H1 (cell line): ENCODE measurements at regions not wholly inside any gene's neighbourhood (a gene's known extent, or its start where the extent isn't known, plus 50 kb on each side); places are given as distances from the start of the nearest gene placed in this dataset.
A peak's percentile ranks its signal among the peaks of the same experiment; 100 is the strongest.

ENCODE experiments used
- CTCF ChIA-PET: fragments of 300-600 bp; sonication (Branson Sonifier 250); formaldehyde crosslinking; loops from one replicate; lab custom pipeline; 2021; ENCODE audit not compliant: partially characterized antibody; lab: Charles Lee
- POLR2A ChIA-PET: fragments of 300-600 bp; sonication (Branson Sonifier 250); formaldehyde crosslinking; loops from one replicate; lab custom pipeline; 2021; ENCODE audit warnings: inconsistent platforms; ENCODE audit not compliant: partially characterized antibody; lab: Charles Lee
- DNase-seq, 2 experiments: peaks; one replicate each; pipeline versions ENCODE4 v3.0.0 to v3.0.0-alpha.2; 2010 to 2022; ENCODE audit warnings: low spot score in 2 of 2, low read depth in 1 of 2, mixed read lengths in 1 of 2
- FAIRE-seq: peaks from 2 replicates; lab custom pipeline; 2011; peaks lifted over from hg19 to GRCh38; lab: Jason Lieb, UNC
- H2AFZ ChIP-seq: 2 replicates; pipeline ENCODE4 v1.8.1; 2012; ENCODE audit warnings: low read length, inconsistent platforms
- H2AK5ac ChIP-seq: 2 replicates; pipeline ENCODE4 v1.6.1; 2013; ENCODE audit warnings: low read depth, low read length
- H2BK120ac ChIP-seq: replicated peaks from 2 replicates; pipeline ENCODE3; 2013; ENCODE audit warnings: low read depth, low read length, inconsistent platforms
- H2BK12ac ChIP-seq: 2 replicates; pipeline ENCODE4 v1.6.1; 2013; ENCODE audit warnings: low read depth, low read length
- H2BK15ac ChIP-seq: 2 replicates; pipeline ENCODE4 v1.6.1; 2013; ENCODE audit warnings: low read length
- H2BK20ac ChIP-seq: 2 replicates; pipeline ENCODE4 v1.6.1; 2013; ENCODE audit warnings: low read length
- H2BK5ac ChIP-seq: 2 replicates; pipeline ENCODE4 v1.6.1; 2013; ENCODE audit warnings: low read depth, low read length
- H3K14ac ChIP-seq: 2 replicates; pipeline ENCODE4 v1.6.1; 2013; ENCODE audit warnings: inconsistent platforms; ENCODE audit not compliant: insufficient read length
- H3K18ac ChIP-seq: 2 replicates; pipeline ENCODE4 v1.6.1; 2013; ENCODE audit warnings: low read length; ENCODE audit errors: extremely low read depth
- H3K23ac ChIP-seq: 2 replicates; pipeline ENCODE4 v1.6.1; 2013; ENCODE audit warnings: inconsistent platforms; ENCODE audit not compliant: insufficient read length
- H3K23me2 ChIP-seq: 2 replicates; pipeline ENCODE4 v1.6.1; 2013; ENCODE audit warnings: low read depth, low read length
- H3K27ac ChIP-seq: 2 replicates; pipeline ENCODE4 v1.6.1; 2011; ENCODE audit warnings: low read depth, low read length, inconsistent platforms
- H3K27me3 ChIP-seq, 4 experiments: replicated peaks in 1 of 4; 1 replicate in 1 of 4; 2 replicates in 3 of 4; pipeline versions ENCODE4 v1.6.1 to v1.8.1; 2011 to 2013; ENCODE audit warnings: low read length in 3 of 4, mild to moderate bottlenecking in 3 of 4, inconsistent platforms in 2 of 4, mixed read lengths in 2 of 4, moderate library complexity in 1 of 4; ENCODE audit not compliant: control insufficient read depth in 3 of 4, insufficient read depth in 3 of 4; ENCODE audit errors: extremely low read depth in 1 of 4
- H3K36me3 ChIP-seq, 4 experiments: 2 replicates each; pipeline versions ENCODE4 v1.6.1 to v1.8.1; 2011 to 2013; ENCODE audit warnings: mild to moderate bottlenecking in 4 of 4, low read length in 3 of 4, moderate library complexity in 2 of 4, control low read depth in 1 of 4, inconsistent platforms in 1 of 4; ENCODE audit not compliant: insufficient read depth in 4 of 4, control insufficient read depth in 2 of 4
- H3K4ac ChIP-seq: replicated peaks from 2 replicates; pipeline ENCODE3; 2013; ENCODE audit warnings: low read length, low read depth, mixed read lengths, inconsistent platforms; ENCODE audit not compliant: insufficient read length
- H3K4me1 ChIP-seq, 4 experiments: replicated peaks in 1 of 4; 1 replicate in 1 of 4; 2 replicates in 3 of 4; pipeline versions ENCODE4 v1.6.1 to v1.8.1; 2011 to 2013; ENCODE audit warnings: low read length in 3 of 4, inconsistent platforms in 2 of 4, mixed read lengths in 1 of 4; ENCODE audit not compliant: insufficient read depth in 4 of 4, control insufficient read depth in 3 of 4
- H3K4me2 ChIP-seq, 2 experiments: 2 replicates each; pipeline versions ENCODE4 v1.6.1 to v1.8.1; 2011 to 2013; ENCODE audit warnings: low read depth in 2 of 2, low read length in 2 of 2, control low read depth in 1 of 2, inconsistent platforms in 1 of 2, mild to moderate bottlenecking in 1 of 2; ENCODE audit not compliant: insufficient read depth in 1 of 2
- H3K4me3 ChIP-seq, 4 experiments: fragments of 200-600, 300-600 bp in 1 of 4; sonication (generic), shearing (Covaris generic), sonication (Bioruptor Twin) in 1 of 4; 2 replicates each; pipeline versions ENCODE4 v1.5.1 to v1.8.1; 2011 to 2016; ENCODE audit warnings: low read length in 4 of 4, low read depth in 3 of 4, control low read depth in 2 of 4, inconsistent platforms in 2 of 4, mild to moderate bottlenecking in 2 of 4, mixed read lengths in 1 of 4, moderate library complexity in 1 of 4; ENCODE audit not compliant: insufficient read depth in 2 of 4; ENCODE audit errors: extremely low read depth in 1 of 4
- H3K56ac ChIP-seq: replicated peaks from 2 replicates; pipeline ENCODE3; 2013; ENCODE audit warnings: low read depth, mild to moderate bottlenecking, mixed read lengths, low read length, inconsistent platforms; ENCODE audit not compliant: insufficient read length
- H3K79me1 ChIP-seq: 2 replicates; pipeline ENCODE4 v1.6.1; 2013; ENCODE audit warnings: low read depth, low read length, control low read depth
- H3K79me2 ChIP-seq, 2 experiments: 2 replicates each; pipeline versions ENCODE4 v1.6.1 to v1.8.1; 2012 to 2013; ENCODE audit warnings: low read length in 2 of 2, mild to moderate bottlenecking in 2 of 2, inconsistent platforms in 1 of 2; ENCODE audit not compliant: insufficient read depth in 2 of 2, control insufficient read depth in 1 of 2
- H3K9ac ChIP-seq, 4 experiments: replicated peaks in 1 of 4; 1 replicate in 1 of 4; 2 replicates in 3 of 4; pipeline versions ENCODE4 v1.6.1 to v1.8.1; 2011 to 2013; ENCODE audit warnings: low read depth in 3 of 4, low read length in 3 of 4, control low read depth in 2 of 4, mild to moderate bottlenecking in 2 of 4, moderate library complexity in 2 of 4, inconsistent platforms in 1 of 4; ENCODE audit errors: extremely low read depth in 1 of 4
- H3K9me3 ChIP-seq, 2 experiments: 2 replicates each; pipeline versions ENCODE4 v1.6.1 to v1.8.1; 2012 to 2013; ENCODE audit warnings: mild to moderate bottlenecking in 2 of 2, moderate library complexity in 2 of 2, control low read depth in 1 of 2, inconsistent platforms in 1 of 2, low read depth in 1 of 2, low read length in 1 of 2, mixed read lengths in 1 of 2; ENCODE audit not compliant: insufficient read depth in 2 of 2
- H4K20me1 ChIP-seq, 2 experiments: replicated peaks in 1 of 2; 2 replicates each; pipeline versions ENCODE3 to v1.8.1; 2011 to 2013; ENCODE audit warnings: inconsistent platforms in 2 of 2, low read length in 2 of 2, mild to moderate bottlenecking in 1 of 2; ENCODE audit not compliant: insufficient read depth in 2 of 2, control insufficient read depth in 1 of 2
- H4K5ac ChIP-seq: 2 replicates; pipeline ENCODE4 v1.6.1; 2013; ENCODE audit warnings: low read length, low read depth, mixed read lengths, inconsistent platforms; ENCODE audit not compliant: insufficient read length
- H4K8ac ChIP-seq: 2 replicates; pipeline ENCODE4 v1.8.0; 2013; ENCODE audit warnings: mild to moderate bottlenecking, moderate library complexity, low read length, inconsistent platforms; ENCODE audit not compliant: insufficient read depth; ENCODE audit errors: extremely low read depth
- H4K91ac ChIP-seq: replicated peaks from 2 replicates; pipeline ENCODE3; 2013; ENCODE audit warnings: low read length, mixed read lengths, inconsistent platforms; ENCODE audit not compliant: insufficient read length
- CHD1 ChIP-seq: IDR thresholded peaks from 2 replicates; pipeline ENCODE4 v1.6.1; 2012; ENCODE audit warnings: low read depth, low read length, improper control_type of control experiment
- KDM4A ChIP-seq: IDR thresholded peaks from one replicate; pipeline ENCODE4 v1.7.1; 2012; ENCODE audit warnings: low read depth, mild to moderate bottlenecking, moderate library complexity, low read length, inconsistent platforms; ENCODE audit not compliant: severe bottlenecking
- MAFK ChIP-seq: IDR thresholded peaks from 2 replicates; pipeline ENCODE4 v1.6.1; 2012; ENCODE audit warnings: low read depth, mild to moderate bottlenecking, improper control_type of control experiment, low read length
- RFX5 ChIP-seq: IDR thresholded peaks from 2 replicates; pipeline ENCODE4 v1.6.1; 2011; ENCODE audit warnings: low read depth, low read length, improper control_type of control experiment, borderline replicate concordance
- SIN3A ChIP-seq, 2 experiments: IDR thresholded peaks in 1 of 2; conservative IDR thresholded peaks in 1 of 2; 2 replicates each; pipeline ENCODE4 v1.6.1; 2011 to 2012; ENCODE audit warnings: low read length in 2 of 2, improper control_type of control experiment in 1 of 2, low read depth in 1 of 2, mild to moderate bottlenecking in 1 of 2
- SP1 ChIP-seq: IDR thresholded peaks from 2 replicates; pipeline ENCODE4 v1.6.1; 2011; ENCODE audit warnings: low read depth, low read length
- SP2 ChIP-seq: IDR thresholded peaks from 2 replicates; pipeline ENCODE4 v1.6.1; 2012; ENCODE audit warnings: mild to moderate bottlenecking, low read length, inconsistent platforms
- SP4 ChIP-seq: IDR thresholded peaks from 2 replicates; pipeline ENCODE4 v1.6.1; 2012; ENCODE audit warnings: low read length, inconsistent platforms
- YY1 ChIP-seq: IDR thresholded peaks from 2 replicates; pipeline ENCODE4 v1.6.1; 2011; ENCODE audit warnings: low read depth, mild to moderate bottlenecking, low read length
- ZNF274 ChIP-seq: IDR thresholded peaks from 2 replicates; pipeline ENCODE4 v1.7.0; 2012; ENCODE audit warnings: low read length, borderline replicate concordance; ENCODE audit errors: extremely low read depth
- WGBS, 2 experiments: shearing (Covaris generic) in 1 of 2; methylation state at CpG; one replicate each; pipeline versions ENCODE4 v1.1.6 to v1.1.7; 2013 to 2015; ENCODE audit warnings: low lambda C conversion rate in 2 of 2, mixed read lengths in 2 of 2, inconsistent platforms in 1 of 2, low coverage in 1 of 2, missing lambda C conversion rate in 1 of 2; ENCODE audit not compliant: insufficient replicate concordance in 2 of 2, insufficient coverage in 1 of 2, insufficient read length in 1 of 2; ENCODE audit errors: extremely low coverage in 1 of 2, missing lambda C conversion rate in 1 of 2; 5-methylcytosine and 5-hydroxymethylcytosine counted together

GRCh38 chr3:147919496-147919895 lies 510.3 kb downstream of the ZIC1 start:
- no peak overlapping the region for H4K91ac ChIP-seq
- H3K36me3 ChIP-seq: no peaks in the 10 kb centered on the region
- H3K27me3 ChIP-seq: no peaks in the 10 kb centered on the region
- no peak overlapping the region for H3K4me3 ChIP-seq
- no peak overlapping the region for H3K23ac ChIP-seq
- no peak overlapping the region for H3K9ac ChIP-seq
- H2AK5ac ChIP-seq: no peak overlapping the region
- H3K79me2 ChIP-seq: no peaks in the 10 kb centered on the region
- no peaks in the 10 kb centered on the region for H3K4me1 ChIP-seq
- no peak overlapping the region for H3K56ac ChIP-seq
- no peak overlapping the region for H2BK12ac ChIP-seq
- no peak overlapping the region for H4K8ac ChIP-seq
- H4K5ac ChIP-seq: no peak overlapping the region
- ChIA-PET CTCF (no interaction called here), POLR2A (no interaction called here)
- no peak overlapping the region for H3K4me2 ChIP-seq
- FAIRE-seq: no peak
- no peak overlapping the region for H3K14ac ChIP-seq
- H3K4ac ChIP-seq: no peak overlapping the region
- H3K79me1 ChIP-seq: no peaks in the 10 kb centered on the region
- no peaks in the 10 kb centered on the region for H3K23me2 ChIP-seq
- H3K27ac ChIP-seq: no peak overlapping the region
- no peak overlapping the region for H2BK5ac ChIP-seq
- no peaks in the 10 kb centered on the region for H4K20me1 ChIP-seq
- DNase-seq: no peak
- no peak overlapping the region for H2BK20ac ChIP-seq
- TF ChIP-seq SP1 (no peak), YY1 (no peak), KDM4A (no peak), CHD1 (no peak), SIN3A (conservative IDR thresholded peaks at IDR 0.05 in 1 of 2, IDR thresholded peaks at IDR 0.05 in 1 of 2; ENCODE audit: low read depth in 1 of 2, low read length in 2 of 2) (no peak), SP4 (no peak), ZNF274 (no peak), SP2 (no peak), MAFK (no peak), RFX5 (no peak)
- TF ChIP-seq, all 59 proteins: peak for 0
- no peak overlapping the region for H3K18ac ChIP-seq
- H3K9me3 ChIP-seq: no peaks in the 10 kb centered on the region
- no peak overlapping the region for H2BK15ac ChIP-seq
- no peak overlapping the region for H2BK120ac ChIP-seq
- H2AFZ ChIP-seq: peak overlapping the region; percentile 41; the same call in 1 of the 2 replicates
- WGBS, 2 experiments: 96% methylated on average over 4 of the region's 4 CpGs; no CpG with 5 or more reads in 1 of the 2 experiments
